OCI-LY1 (cell line): ENCODE measurements at regions not wholly inside any gene's neighbourhood (a gene's known extent, or its start where the extent isn't known, plus 50 kb on each side); places are given as distances from the start of the nearest gene placed in this dataset.

Experiments used
- H2AFZ ChIP-seq: fragments of 200-600 bp; sonication (generic), shearing (Covaris generic); 2 replicates; pipeline ENCODE4 v1.6.0; 2014; ENCODE audit warnings: antibody characterized with exemption, mild to moderate bottlenecking, low read length
- H3F3A ChIP-seq: fragments of 200-600 bp; sonication (generic), shearing (Covaris generic); 2 replicates; pipeline ENCODE4 v1.6.0; 2014; ENCODE audit warnings: mild to moderate bottlenecking, antibody characterized with exemption, low read length, moderate library complexity; ENCODE audit not compliant: insufficient read depth
- H3K27ac ChIP-seq: fragments of 200-600 bp; sonication (generic); 2 replicates; pipeline ENCODE4 v1.5.1; 2014; ENCODE audit warnings: low read length, mixed run types, mild to moderate bottlenecking, low read depth; ENCODE audit not compliant: poor library complexity, severe bottlenecking
- H3K27me3 ChIP-seq: fragments of 200-600 bp; sonication (generic); 2 replicates; pipeline ENCODE4 v1.6.0; 2014; ENCODE audit warnings: antibody characterized with exemption, mild to moderate bottlenecking, low read length, moderate library complexity; ENCODE audit not compliant: insufficient read depth
- H3K36me3 ChIP-seq: fragments of 200-600 bp; sonication (generic); 2 replicates; pipeline ENCODE4 v1.6.1; 2014; ENCODE audit warnings: mild to moderate bottlenecking, antibody characterized with exemption, low read length, moderate library complexity, mixed read lengths; ENCODE audit not compliant: insufficient read depth
- H3K4me1 ChIP-seq: fragments of 200-600 bp; sonication (generic); 2 replicates; pipeline ENCODE4 v1.5.1; 2014; ENCODE audit warnings: mild to moderate bottlenecking, low read length, moderate library complexity; ENCODE audit not compliant: insufficient read depth, severe bottlenecking
- H3K4me2 ChIP-seq: fragments of 200-600 bp; sonication (generic), shearing (Covaris generic); 2 replicates; pipeline ENCODE4 v1.6.1; 2014; ENCODE audit warnings: low read length
- H3K4me3 ChIP-seq: fragments of 200-600 bp; sonication (generic); 2 replicates; pipeline ENCODE4 v1.5.1; 2014; ENCODE audit warnings: low read length, low read depth, mild to moderate bottlenecking, mixed read lengths; ENCODE audit not compliant: poor library complexity, severe bottlenecking
- H3K79me2 ChIP-seq: fragments of 200-600 bp; shearing (Covaris generic); 2 replicates; pipeline ENCODE4 v1.6.1; 2016; ENCODE audit warnings: mixed run types, low read length, mixed read lengths; ENCODE audit not compliant: insufficient read depth
- H3K9ac ChIP-seq: fragments of 200-600 bp; sonication (generic), shearing (Covaris generic); 2 replicates; pipeline ENCODE4 v1.6.1; 2014; ENCODE audit warnings: mild to moderate bottlenecking, low read length, mixed read lengths
- H3K9me2 ChIP-seq: fragments of 200-600 bp; sonication (generic), shearing (Covaris generic); 2 replicates; pipeline ENCODE4 v1.6.1; 2014; ENCODE audit warnings: low read depth, mild to moderate bottlenecking, low read length, mixed read lengths
- H3K9me3 ChIP-seq: fragments of 200-600 bp; shearing (Covaris generic); 2 replicates; pipeline ENCODE4 v1.6.1; 2014; ENCODE audit warnings: low read length, mixed read lengths
- H4K20me1 ChIP-seq: fragments of 200-600 bp; sonication (generic), shearing (Covaris generic); 2 replicates; pipeline ENCODE4 v1.6.0; 2016; ENCODE audit warnings: mild to moderate bottlenecking, low read length; ENCODE audit not compliant: insufficient read depth
- EZH2 ChIP-seq: fragments of 200-600 bp; sonication (generic), shearing (Covaris generic); IDR thresholded peaks from 2 replicates; pipeline ENCODE4 v1.8.0; 2017; ENCODE audit warnings: borderline replicate concordance, mixed run types, mild to moderate bottlenecking, antibody characterized with exemption, low read length, moderate library complexity, mixed read lengths
- TF ChIP-seq, protein P1 (sequence below): fragments of 200-600 bp; sonication (generic), shearing (Covaris generic); IDR thresholded peaks from 2 replicates; pipeline ENCODE4 v1.5.1; 2017; ENCODE audit warnings: mild to moderate bottlenecking, antibody characterized with exemption, low read length, moderate library complexity, mixed read lengths

DNA sequence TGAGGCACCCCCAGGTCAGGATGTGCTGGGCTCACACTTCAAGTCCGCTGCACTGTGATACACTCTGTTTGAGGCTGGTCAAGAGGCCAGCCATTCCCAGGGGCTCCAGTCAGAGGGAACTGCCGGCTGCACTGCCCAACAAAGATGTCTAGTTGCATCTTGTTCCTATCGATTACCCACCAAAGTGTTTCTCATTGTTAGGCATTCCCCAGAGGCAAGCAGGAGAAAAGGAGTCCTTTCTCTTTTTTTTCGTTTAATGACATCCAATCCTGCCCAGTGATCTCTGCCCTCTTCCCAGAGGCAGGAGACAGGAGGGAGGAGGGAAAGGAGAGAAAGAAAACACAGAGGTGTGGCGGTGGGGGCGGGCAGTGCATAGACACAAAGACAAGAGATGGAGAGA, 150.4 kb downstream of the OMA1 start:
- no peaks in the 10 kb centered on the region for H3K79me2 ChIP-seq
- TF ChIP-seq EZH2: no peak
- TF ChIP-seq, protein P1, sequence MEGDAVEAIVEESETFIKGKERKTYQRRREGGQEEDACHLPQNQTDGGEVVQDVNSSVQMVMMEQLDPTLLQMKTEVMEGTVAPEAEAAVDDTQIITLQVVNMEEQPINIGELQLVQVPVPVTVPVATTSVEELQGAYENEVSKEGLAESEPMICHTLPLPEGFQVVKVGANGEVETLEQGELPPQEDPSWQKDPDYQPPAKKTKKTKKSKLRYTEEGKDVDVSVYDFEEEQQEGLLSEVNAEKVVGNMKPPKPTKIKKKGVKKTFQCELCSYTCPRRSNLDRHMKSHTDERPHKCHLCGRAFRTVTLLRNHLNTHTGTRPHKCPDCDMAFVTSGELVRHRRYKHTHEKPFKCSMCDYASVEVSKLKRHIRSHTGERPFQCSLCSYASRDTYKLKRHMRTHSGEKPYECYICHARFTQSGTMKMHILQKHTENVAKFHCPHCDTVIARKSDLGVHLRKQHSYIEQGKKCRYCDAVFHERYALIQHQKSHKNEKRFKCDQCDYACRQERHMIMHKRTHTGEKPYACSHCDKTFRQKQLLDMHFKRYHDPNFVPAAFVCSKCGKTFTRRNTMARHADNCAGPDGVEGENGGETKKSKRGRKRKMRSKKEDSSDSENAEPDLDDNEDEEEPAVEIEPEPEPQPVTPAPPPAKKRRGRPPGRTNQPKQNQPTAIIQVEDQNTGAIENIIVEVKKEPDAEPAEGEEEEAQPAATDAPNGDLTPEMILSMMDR: no peak
- no peaks in the 10 kb centered on the region for H3K27me3 ChIP-seq
- H3K4me2 ChIP-seq: no peak overlapping the region
- H2AFZ ChIP-seq: no peak overlapping the region
- no peaks in the 10 kb centered on the region for H3K9me2 ChIP-seq
- no peaks in the 10 kb centered on the region for H4K20me1 ChIP-seq
- no peak overlapping the region for H3K4me3 ChIP-seq
- no peak overlapping the region for H3K27ac ChIP-seq
- H3F3A ChIP-seq: no peaks in the 10 kb centered on the region
- no peak overlapping the region for H3K9ac ChIP-seq
- no peaks in the 10 kb centered on the region for H3K9me3 ChIP-seq
- H3K36me3 ChIP-seq: 0 out of 2 replicates have a peak, but pooled peaks cover 4% of the 10 kb centered on the region
- peaks cover 35% of the 10 kb centered on the region for H3K4me1 ChIP-seq

GRCh38 chr1:58395355-58395754, 151.2 kb downstream of the OMA1 start:
- TF ChIP-seq EZH2: no peak
- TF ChIP-seq, protein P1: no peak
- Histone ChIP-seq H3F3A (no peaks in the 10 kb centered on the region), H3K36me3 (0 out of 2 replicates have a peak, but pooled peaks cover 4% of the 10 kb centered on the region), H3K9me3 (no peaks in the 10 kb centered on the region), H3K79me2 (no peaks in the 10 kb centered on the region), H3K9me2 (no peaks in the 10 kb centered on the region), H3K4me2 (no peak overlapping the region), H3K4me3 (no peak overlapping the region), H4K20me1 (no peaks in the 10 kb centered on the region), H3K27ac (no peak overlapping the region), H2AFZ (no peak overlapping the region), H3K4me1 (peaks cover 43% of the 10 kb centered on the region), H3K27me3 (no peaks in the 10 kb centered on the region), H3K9ac (no peak overlapping the region)

GRCh38 chr1:58392083-58392482, 154.4 kb downstream of the OMA1 start:
- Histone ChIP-seq H3K9ac (peak overlapping the region; percentile 28; the same call in 1 of the 2 replicates), H3K79me2 (no peaks in the 10 kb centered on the region), H4K20me1 (no peaks in the 10 kb centered on the region), H3F3A (no peaks in the 10 kb centered on the region), H2AFZ (peak overlapping the region; percentile 18; the same call in 1 of the 2 replicates), H3K9me2 (no peaks in the 10 kb centered on the region), H3K27ac (peak overlapping the region; percentile 96), H3K27me3 (no peaks in the 10 kb centered on the region), H3K36me3 (0 out of 2 replicates have a peak, but pooled peaks cover 4% of the 10 kb centered on the region), H3K9me3 (no peaks in the 10 kb centered on the region), H3K4me1 (peaks cover 41% of the 10 kb centered on the region), H3K4me3 (peak overlapping the region; percentile 14), H3K4me2 (peak overlapping the region; percentile 44)
- TF ChIP-seq, protein P1: no peak
- no peak for TF ChIP-seq EZH2
